ENCODE measurements at regions not wholly inside any gene's neighbourhood (a gene's known extent, or its start where the extent isn't known, plus 50 kb on each side); places are given as distances from the start of the nearest gene placed in this dataset.

DNA sequence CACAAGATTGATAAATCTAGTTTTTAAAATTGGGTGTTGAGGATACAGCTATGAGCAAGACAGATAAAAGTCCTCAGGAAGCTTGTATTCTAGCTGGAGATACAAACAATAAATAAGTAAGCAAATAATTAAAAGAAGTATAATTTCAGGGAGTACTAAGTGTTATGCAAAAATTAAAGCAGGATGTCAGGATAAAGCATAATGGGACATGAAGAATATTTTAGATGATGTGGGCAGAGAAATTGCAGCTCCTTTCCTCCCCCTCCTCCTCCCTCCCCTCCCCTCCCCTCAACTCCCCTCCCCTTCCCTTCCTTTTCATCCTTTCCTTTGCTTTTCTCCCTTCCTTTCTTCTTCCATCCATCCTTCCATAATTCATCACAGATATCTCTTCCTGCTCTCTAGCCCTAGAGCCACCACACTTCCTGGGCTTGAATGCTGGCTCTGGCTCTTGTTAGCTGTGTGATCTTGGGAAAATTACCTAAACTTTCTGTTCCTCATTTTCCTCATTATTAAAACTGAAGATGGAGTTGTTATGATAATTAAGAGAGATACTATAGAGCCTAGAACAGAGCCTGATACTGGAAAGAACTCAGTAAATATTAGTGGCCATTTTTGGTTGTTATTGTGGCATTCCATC lies 323.9 kb downstream of the AACS start:
- H3K27me3 Mint-ChIP-seq (ENCODE audit: low read depth), result peaks cover 29% of the 10 kb centered on the region
- Histone ChIP-seq H3K18ac (ENCODE audit: insufficient read length, low read depth, low read length) (no peak overlapping the region), H2BK20ac (ENCODE audit: low read depth, low read length, poor library complexity, severe bottlenecking) (no peak overlapping the region), H3K79me1 (ENCODE audit: insufficient read depth, low read depth, low read length, poor library complexity, severe bottlenecking) (no peaks in the 10 kb centered on the region), H3K9ac (ENCODE audit: extremely low read depth, insufficient read length, low read length) (no peak overlapping the region), H4K5ac (ENCODE audit: insufficient read length, low read depth, low read length) (no peak overlapping the region), H3K79me2 (ENCODE audit: insufficient read depth, low read length) (no peaks in the 10 kb centered on the region), H2AK5ac (ENCODE audit: insufficient read length, low read length) (no peak overlapping the region), H4K91ac (ENCODE audit: insufficient read length, low read depth, low read length) (no peak overlapping the region), H4K20me1 (ENCODE audit: control insufficient read depth, insufficient read depth, insufficient read length) (no peaks in the 10 kb centered on the region), H4K8ac (replicated peaks; ENCODE audit: insufficient read length, low read depth, low read length) (no peak overlapping the region), H3K4me1 (ENCODE audit: insufficient read depth, low read length) (no peaks in the 10 kb centered on the region), H2AFZ (ENCODE audit: low read length) (no peak overlapping the region), H3K4me2 (ENCODE audit: insufficient read depth, insufficient read length, low read length) (no peak overlapping the region), H2BK12ac (ENCODE audit: insufficient read length, low read depth, low read length) (no peak overlapping the region), H2BK120ac (ENCODE audit: low read depth, low read length, poor library complexity, severe bottlenecking) (no peak overlapping the region), H3K23me2 (ENCODE audit: insufficient read length, low read depth, low read length, poor library complexity, severe bottlenecking) (no peaks in the 10 kb centered on the region), H2BK15ac (ENCODE audit: low read depth, low read length) (no peak overlapping the region), H3K23ac (ENCODE audit: insufficient read length, low read depth, low read length) (no peak overlapping the region), H3K14ac (ENCODE audit: insufficient read depth, low read length) (no peak overlapping the region), H3K27me3 (ENCODE audit: insufficient read depth, low read length) (no peaks in the 10 kb centered on the region), H3T11ph (ENCODE audit: low read length) (no peak overlapping the region), H3K4ac (ENCODE audit: low read depth, low read length) (no peak overlapping the region), H3K27ac (ENCODE audit: insufficient read length, low read depth, low read length) (no peak overlapping the region), H3K56ac (ENCODE audit: insufficient read length, low read depth, low read length) (no peak overlapping the region), H2BK5ac (ENCODE audit: insufficient read length, low read length) (no peak overlapping the region), H3K9me3 (ENCODE audit: control insufficient read depth, low read depth, low read length) (no peaks in the 10 kb centered on the region)
- H3K4me3 Mint-ChIP-seq, result no peak overlapping the region
- no peak overlapping the region for H3K27ac Mint-ChIP-seq
- DNase-seq, result no peak
- H3K36me3 Mint-ChIP-seq (ENCODE audit: insufficient read depth in 1 of 3, low read depth in 3 of 3), result peaks cover 0 to 18% (median 0%) of the 10 kb centered on the region in 3 experiments; a peak in 3 of 7 replicates
- no peaks in the 10 kb centered on the region for H3K4me1 Mint-ChIP-seq
- TF ChIP-seq, protein P1, sequence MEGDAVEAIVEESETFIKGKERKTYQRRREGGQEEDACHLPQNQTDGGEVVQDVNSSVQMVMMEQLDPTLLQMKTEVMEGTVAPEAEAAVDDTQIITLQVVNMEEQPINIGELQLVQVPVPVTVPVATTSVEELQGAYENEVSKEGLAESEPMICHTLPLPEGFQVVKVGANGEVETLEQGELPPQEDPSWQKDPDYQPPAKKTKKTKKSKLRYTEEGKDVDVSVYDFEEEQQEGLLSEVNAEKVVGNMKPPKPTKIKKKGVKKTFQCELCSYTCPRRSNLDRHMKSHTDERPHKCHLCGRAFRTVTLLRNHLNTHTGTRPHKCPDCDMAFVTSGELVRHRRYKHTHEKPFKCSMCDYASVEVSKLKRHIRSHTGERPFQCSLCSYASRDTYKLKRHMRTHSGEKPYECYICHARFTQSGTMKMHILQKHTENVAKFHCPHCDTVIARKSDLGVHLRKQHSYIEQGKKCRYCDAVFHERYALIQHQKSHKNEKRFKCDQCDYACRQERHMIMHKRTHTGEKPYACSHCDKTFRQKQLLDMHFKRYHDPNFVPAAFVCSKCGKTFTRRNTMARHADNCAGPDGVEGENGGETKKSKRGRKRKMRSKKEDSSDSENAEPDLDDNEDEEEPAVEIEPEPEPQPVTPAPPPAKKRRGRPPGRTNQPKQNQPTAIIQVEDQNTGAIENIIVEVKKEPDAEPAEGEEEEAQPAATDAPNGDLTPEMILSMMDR (conservative IDR thresholded peaks at IDR 0.05), result no peak
- H3K9me3 Mint-ChIP-seq, result no peaks in the 10 kb centered on the region

Measured in H9 (cell line).